ENCODE measurements at regions not wholly inside any gene's neighbourhood (a gene's known extent, or its start where the extent isn't known, plus 50 kb on each side); places are given as distances from the start of the nearest gene placed in this dataset.
"Not testable (repeated sequence)": the region's sequence is repeated elsewhere in the genome, so short reads cannot be mapped to it uniquely, and the experiment has no call there.

DNA sequence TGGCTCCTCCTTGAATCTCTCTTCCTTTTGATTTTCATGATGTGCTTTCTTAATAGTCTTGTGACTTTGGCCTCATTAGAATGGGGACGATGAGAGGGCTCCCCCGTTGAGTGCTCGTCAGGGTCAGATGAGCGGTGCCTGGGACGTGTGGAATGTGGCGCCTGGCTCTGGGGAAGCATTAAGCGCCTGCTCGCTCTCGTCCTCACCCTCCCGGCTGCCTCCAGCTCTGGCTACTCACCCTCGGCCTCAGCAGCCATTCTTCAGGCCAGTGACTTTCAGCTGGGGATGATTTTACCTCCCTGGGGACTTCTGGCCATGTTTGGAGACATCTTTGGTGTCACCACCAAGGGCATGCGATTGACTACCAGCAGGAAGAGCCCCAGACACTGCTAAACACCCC, 69.7 kb downstream of the RPS6KA4 start:
- no peak for DNase-seq

DNA sequence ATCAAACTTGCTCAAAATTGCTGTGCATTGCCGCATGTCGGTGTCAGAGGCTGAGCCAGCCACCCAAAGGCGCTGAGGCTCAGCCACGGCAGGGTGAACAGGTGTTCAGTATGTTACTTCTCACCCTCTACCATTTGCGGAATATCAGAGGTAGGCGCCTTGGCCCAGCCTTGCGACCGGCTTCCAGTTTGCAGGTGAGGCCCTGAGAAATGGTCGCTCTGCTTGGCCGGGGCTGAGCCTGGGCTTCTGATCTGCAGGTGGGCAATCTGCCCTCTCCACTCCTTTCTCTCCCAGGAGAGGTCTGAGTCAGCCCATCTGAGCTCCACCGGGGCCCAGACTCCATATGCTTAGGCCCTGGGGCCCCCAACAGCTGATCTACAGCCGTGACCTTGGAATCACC, 71.0 kb downstream of the RPS6KA4 start:
- DNase-seq = no peak

DNA sequence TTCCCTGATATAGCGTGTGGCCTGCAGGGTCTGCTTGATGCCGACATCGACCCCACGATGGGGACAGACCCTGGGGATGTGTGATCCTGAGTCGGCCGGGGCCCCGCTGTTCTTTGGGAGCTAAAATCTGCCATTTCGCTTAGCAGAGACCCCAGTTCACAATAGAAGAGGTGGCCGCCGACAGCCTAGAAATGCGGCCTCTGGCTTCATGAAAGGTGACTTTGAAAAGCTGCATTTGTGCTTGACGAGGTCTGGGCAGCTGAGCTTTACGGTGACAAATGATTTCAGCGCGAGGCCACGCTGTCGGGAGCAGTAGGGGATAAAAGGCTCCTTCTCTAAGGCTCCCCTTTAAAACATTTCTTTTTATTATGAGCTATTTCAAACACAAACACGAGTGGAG, 71.7 kb downstream of the RPS6KA4 start:
- DNase-seq = no peak

DNA sequence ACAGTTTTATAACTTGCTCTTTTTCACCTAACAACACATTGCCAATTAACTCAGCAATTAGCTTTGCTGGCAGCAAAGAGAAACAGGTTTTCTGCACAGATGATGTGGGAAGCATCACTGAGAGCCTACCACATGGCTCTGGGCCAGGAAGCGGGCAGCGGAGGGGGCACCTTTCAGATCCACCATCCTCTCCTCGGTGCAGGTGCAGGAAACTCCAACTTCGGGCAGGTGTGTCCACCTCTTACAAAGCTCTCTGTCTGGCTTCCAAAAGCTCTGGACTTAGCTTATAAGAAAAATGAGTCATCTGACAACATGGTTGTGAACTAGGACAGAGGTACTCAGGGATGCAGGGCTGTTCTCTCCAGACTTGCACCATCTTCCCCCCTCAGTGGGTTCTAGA, 77.0 kb downstream of the RPS6KA4 start:
- DNase-seq = no peak

DNA sequence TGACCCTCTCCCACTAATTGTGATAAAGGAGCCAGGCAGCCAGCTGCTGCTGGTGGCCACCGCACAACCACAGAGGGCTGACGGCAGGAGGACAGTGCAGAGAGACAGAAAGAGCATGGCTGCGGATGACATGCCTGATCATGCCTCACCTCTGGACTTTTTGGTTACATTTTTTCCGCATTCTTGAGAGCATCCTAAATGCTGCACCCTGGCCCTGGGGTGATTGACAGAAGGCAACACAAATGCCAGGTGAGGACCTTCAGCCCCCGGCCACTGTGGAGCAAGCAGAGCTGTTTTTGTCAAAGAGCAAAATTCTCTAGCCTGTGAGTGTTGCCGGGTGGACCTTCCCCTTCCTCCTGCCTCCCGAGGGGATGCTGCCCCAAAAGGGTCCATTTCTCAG, 78.5 kb downstream of the RPS6KA4 start:
- no peak for DNase-seq

DNA sequence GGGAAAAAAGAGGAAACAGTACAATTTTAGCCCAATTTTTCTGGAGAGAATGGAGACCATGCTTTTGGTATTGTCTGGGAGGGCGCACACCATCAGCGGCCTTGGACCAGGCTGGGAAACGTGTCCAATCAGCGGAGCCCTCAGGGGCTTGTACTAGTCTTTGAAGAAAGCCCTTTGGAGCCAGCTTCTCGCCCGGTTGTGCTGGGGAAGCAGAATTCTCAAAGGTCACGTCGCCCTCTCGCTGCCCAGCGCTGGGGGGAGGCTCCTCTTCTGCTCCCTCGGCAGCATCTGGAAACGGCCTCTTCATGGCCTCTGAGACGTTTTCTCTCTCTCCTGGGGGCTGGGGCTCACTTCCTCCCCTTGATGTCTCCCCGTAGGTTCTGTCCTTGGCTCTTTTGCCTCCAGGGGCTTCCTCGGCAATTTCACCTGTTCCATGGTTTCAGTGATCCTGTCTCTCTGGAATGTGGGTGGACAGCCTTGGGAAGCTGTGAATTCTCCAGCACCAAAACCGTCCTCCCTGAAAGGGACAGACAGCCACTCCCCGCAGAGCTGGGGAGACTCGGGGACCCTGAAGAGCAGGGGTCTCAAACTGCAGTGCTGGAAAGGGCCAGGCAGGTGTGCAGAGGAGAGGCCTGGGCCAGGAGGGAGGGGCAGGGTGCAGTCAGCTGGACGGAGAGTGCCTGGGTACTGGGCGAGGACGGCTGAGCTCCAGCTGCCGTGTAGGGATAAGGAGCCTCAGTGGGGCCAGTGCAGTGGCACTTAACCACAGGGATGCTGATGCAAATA, 80.2 kb downstream of the RPS6KA4 start:
- no peak for DNase-seq

DNA sequence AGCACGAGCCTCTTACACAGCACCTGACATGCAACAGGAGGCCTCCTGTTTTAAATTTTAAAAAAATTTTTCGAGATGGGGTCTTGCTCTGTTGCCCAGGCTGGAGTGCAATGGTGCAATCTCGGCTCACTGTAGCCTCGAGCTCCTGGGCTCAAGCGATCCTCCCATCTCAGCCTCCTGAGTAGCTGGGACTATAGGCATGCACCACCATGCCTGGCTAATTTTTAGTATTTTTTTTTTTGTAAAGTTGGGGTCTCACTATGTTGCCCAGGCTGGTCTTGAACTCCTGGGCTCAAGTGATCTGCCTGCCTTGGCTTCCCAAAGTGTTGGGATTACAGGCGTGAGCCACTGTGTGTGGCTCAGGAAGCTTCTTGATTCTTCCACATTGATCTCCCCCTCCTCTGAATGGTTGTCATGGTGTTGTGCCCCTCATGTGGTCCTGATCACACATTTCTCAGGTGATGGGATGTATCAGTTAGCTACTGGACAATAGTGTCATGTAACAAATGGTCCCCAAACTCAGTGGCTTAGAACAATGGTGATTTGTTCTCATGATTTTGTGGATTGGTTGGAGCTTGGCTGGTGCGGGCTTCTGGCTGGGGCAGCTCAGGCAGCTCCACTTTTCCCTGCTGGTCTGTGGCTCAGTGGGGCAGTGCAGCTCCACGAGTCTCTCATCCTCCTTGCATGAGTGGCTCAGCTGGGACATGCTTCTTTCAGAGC, 81.0 kb downstream of the RPS6KA4 start:
- not testable (repeated sequence) for DNase-seq

GRCh38 chr11:64441127-64441526, 82.2 kb downstream of the RPS6KA4 start:
- no peak for DNase-seq

DNA sequence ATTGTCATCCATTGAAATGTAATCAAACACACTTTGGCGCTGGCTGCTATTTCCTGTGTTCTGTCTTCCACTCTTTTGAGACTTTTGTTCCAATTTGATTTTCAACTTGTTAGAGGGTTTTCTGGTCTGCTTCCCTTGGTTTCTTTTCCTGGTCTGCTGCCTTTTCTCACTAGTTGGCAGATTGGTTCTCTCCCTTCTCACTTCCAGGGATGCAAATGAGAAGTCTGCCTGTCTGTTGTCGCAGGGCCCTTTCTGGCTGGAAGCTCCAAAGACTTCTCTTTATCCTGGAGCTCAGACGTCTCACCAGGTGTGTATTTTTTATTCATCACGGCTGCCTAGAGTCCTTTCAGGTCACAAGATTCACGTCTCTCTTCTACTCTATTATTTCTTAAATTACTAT, 84.0 kb downstream of the RPS6KA4 start:
- no peak for DNase-seq

DNA sequence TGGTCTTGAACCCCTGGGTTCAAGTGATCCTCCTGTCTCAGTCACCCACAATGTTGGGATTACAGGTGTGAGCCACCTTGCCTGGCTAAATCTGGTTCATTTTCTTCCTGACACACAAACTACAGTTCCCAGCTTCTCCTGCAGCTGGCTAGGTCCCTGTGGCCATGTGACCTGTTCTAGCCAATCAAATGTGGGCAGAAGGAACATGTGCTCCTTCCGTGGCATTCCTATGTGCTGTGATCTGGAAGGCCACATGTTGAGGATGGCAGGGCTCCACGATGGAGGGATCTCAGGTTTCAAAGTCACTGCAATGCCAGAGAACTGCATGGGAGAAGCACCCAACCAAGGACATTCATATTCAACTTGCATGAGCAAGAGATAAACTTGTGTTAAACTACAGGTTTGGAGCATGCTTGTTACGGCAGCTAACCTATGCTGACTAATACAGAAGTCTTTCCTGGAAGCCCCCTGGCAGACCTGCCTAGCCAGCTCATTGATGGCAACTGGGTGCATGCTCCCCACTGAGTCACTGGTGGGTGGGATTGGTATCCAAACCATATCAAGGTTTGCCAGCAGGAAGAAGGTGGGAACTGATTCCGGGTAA, 86.0 kb downstream of the RPS6KA4 start:
- DNase-seq = no peak

DNA sequence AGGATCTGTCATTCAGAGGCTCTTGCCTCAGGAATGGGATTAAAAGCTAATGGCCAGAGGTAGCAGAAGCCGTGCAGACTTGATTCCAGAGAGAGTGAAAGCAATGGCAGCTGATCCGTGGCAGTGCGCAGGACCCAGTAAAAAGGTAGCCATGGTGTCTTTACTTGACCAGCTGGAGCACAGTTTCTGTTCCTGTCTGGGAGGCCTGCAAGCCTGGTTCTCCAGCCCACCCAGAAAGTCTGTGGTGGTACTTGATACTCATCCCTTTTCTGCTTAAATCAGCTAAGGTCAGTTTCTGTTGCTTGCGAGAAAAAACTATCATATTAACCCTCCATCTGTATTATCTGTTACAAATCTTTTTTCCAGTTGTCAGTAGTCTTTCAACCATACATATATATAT, 86.7 kb downstream of the RPS6KA4 start:
- no peak for DNase-seq

- no peak for DNase-seq
Observed at GRCh38 chr11:64447831-64448598, 89.1 kb downstream of the RPS6KA4 start.

- no peak for DNase-seq
Observed at GRCh38 chr11:64448599-64449380, 89.8 kb downstream of the RPS6KA4 start.

DNA sequence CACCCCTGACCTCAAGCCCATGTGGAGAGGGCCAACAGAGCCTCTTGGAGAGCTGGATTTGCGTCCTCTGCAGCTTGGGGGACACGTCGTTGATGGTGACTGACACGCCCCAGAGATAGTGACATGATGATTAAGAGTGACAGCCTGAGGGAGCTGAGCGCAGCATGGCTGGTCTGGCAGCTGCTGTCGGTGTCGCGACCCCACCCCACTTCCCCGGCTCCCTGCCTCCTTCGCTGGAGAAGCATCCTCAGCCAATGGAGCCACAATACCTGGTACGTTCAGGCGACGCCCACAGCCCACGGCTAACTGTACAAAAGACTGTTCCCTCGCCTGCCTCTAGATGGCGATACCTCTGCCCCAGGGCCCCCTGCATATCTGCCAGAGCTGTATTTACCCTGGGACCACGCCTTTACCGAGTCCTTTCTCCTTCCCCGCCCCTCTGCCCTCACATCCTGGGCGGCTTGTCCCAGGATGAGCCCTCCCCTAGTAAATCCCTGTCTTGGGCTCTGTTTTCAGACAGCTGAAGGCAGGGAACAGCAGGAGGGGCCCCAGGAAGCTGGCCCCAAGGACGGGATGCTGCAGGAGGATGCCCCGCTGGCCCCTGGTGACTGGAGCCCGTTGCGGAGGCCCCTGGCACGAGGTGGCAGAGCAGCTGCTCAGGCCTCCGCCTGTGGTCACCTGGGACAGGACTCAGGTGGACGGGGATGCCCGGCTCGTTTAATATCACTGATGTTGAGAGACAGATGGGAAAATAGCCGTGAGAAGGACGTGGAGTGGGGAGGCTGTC, 90.6 kb downstream of the RPS6KA4 start:
- peak; percentile 3 for DNase-seq

DNA sequence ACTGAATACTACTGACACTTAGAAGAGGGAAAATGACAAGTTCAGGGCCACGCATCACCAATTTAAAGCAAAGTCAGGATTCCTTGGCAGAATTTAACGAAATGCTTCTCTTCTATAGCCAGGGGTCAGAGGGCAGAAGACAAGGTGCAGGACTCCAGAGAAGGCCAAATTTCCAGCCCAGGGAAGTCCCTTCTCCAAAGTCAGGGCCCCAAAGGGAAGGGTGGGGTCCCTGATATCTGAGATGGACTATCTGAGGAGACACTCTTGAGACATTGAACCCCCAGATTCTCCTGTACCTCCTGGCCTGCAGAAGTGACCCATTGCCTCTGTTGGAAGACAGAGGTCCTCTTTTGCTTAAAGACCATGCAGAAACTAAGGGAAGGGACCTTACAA, 91.2 kb downstream of the RPS6KA4 start:
- no peak for DNase-seq

DNA sequence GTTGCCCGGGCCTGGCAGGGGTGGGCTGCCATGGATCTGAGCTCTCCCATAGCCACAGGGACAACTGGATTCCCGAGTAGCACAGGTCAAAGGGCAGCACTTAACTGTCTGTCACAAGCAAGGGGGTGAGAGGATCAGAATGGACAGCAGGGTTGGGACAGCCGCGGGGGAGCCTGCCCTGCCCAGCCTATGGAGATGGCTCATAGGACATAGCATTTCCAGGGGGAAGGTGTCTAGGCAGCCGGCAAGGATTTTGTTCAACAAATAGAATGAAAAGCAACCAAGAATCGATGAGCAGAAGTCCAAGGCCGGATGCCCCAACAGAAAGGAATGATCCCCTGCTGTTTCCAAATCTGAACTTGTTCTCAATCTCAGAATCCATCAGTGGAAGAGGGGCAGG, 92.9 kb downstream of the RPS6KA4 start:
- DNase-seq = no peak

DNA sequence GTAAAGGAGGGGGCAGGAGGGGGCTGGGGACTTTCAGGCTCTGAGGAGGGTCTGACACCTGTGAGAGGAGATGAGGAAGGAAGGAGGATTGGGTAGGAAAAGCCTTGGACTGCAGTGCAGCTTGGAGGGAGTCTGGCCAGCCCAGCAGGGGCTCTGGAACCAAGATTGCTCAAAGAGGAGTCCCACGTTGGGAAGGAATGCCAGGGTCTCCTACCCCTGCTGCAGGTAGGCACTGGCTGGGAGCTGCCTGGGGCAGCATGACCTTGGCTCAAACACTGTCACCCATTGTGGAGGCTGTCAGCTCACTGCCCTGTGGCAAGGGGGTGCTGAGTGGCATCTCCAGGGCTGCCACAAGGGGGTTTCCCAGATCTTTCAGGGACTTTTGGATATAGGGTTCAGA, 94.5 kb downstream of the RPS6KA4 start:
- no peak for DNase-seq

GRCh38 chr11:64455456-64456261, 96.7 kb downstream of the RPS6KA4 start:
- no peak for DNase-seq

DNA sequence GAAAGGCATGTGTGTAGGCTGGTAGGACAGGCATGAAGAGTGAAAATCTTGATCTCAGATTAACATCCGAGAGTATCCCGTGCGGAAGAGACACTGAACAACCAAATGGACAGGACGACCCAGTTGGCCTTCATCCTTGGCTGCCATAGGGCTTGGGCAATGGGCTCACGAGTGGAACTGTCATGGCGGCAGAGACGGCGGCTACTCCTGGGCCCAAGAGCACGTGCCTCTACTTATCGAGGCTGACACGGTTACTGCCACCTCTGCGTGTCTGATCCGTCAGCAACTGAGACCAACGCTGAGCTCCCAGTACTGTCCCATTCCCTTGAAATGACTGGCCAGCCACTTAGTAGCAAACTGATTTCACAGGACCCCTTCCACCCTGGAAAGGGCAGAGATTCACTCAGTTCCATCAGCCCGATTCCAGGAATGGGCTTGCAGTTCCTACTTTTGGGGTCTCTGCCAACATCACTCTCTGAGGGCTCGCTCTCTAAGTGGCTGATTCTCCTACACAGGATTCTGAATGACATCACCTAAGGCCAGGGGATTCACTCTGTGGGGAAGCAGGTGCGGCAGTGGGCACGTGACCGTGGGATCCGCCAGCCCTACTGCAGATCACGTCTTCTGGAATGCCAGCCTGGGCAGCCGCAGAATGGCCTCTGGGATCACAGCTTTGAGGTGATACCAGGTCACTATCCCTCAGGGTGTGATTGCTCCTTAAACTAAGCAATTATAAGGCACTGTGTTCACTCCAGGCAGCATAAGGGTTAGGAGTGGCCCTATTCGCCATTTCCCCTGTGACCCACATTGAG, 97.8 kb downstream of the RPS6KA4 start:
- DNase-seq = no peak

- DNase-seq = no peak
Observed at GRCh38 chr11:64457416-64458010, 98.2 kb upstream of the SLC22A11 start.

Measured in GF-D8 (cell line).